Loucy (cell line): ENCODE measurements at regions not wholly inside any gene's neighbourhood (a gene's known extent, or its start where the extent isn't known, plus 50 kb on each side); places are given as distances from the start of the nearest gene placed in this dataset.

Source experiments
- H2AFZ ChIP-seq: fragments of 200-600 bp; sonication (generic); 2 replicates; pipeline ENCODE4 v1.6.0; 2016; ENCODE audit warnings: antibody characterized with exemption, mild to moderate bottlenecking, low read length, moderate library complexity
- H3F3A ChIP-seq: fragments of 200-600 bp; 2 replicates; pipeline ENCODE4 v1.6.0; 2016; ENCODE audit warnings: antibody characterized with exemption, low read depth, mild to moderate bottlenecking
- H3K27me3 ChIP-seq: fragments of 200-600 bp; sonication (generic); 2 replicates; pipeline ENCODE4 v1.6.1; 2014; ENCODE audit warnings: low read length, mild to moderate bottlenecking; ENCODE audit not compliant: insufficient read depth, poor library complexity, severe bottlenecking
- H3K36me3 ChIP-seq: fragments of 200-600 bp; sonication (generic); 2 replicates; pipeline ENCODE4 v1.6.1; 2016; ENCODE audit warnings: low read length; ENCODE audit not compliant: insufficient read depth
- H3K4me1 ChIP-seq: fragments of 200-600 bp; sonication (generic); 2 replicates; pipeline ENCODE4 v1.5.1; 2014; ENCODE audit warnings: low read length, mild to moderate bottlenecking; ENCODE audit not compliant: insufficient read depth, poor library complexity, severe bottlenecking
- H3K4me2 ChIP-seq: fragments of 200-600 bp; sonication (generic); 2 replicates; pipeline ENCODE4 v1.6.0; 2014; ENCODE audit warnings: antibody characterized with exemption, low read length, low read depth, mild to moderate bottlenecking; ENCODE audit not compliant: poor library complexity, severe bottlenecking
- H3K4me3 ChIP-seq: fragments of 200-600 bp; sonication (generic); 2 replicates; pipeline ENCODE4 v1.5.1; 2014; ENCODE audit warnings: low read length, mild to moderate bottlenecking, mixed read lengths; ENCODE audit not compliant: poor library complexity, severe bottlenecking
- H3K79me2 ChIP-seq: fragments of 200-600 bp; sonication (generic); 2 replicates; pipeline ENCODE4 v1.6.1; 2014; ENCODE audit warnings: low read length; ENCODE audit not compliant: insufficient read depth
- H3K9ac ChIP-seq: fragments of 200-600 bp; sonication (generic); 2 replicates; pipeline ENCODE4 v1.6.0; 2014; ENCODE audit warnings: mild to moderate bottlenecking, low read depth, low read length, moderate library complexity; ENCODE audit not compliant: poor library complexity, severe bottlenecking
- H3K9me2 ChIP-seq: fragments of 200-600 bp; sonication (generic); replicated peaks from 2 replicates; pipeline ENCODE4 v1.6.1; 2016; ENCODE audit warnings: low read depth, low read length, mixed read lengths
- H3K9me3 ChIP-seq: fragments of 200-600 bp; sonication (generic); 2 replicates; pipeline ENCODE4 v1.6.1; 2014; ENCODE audit warnings: mild to moderate bottlenecking, antibody characterized with exemption, low read length, low read depth; ENCODE audit not compliant: insufficient read depth
- H4K20me1 ChIP-seq: fragments of 200-600 bp; sonication (generic); 2 replicates; pipeline ENCODE4 v1.6.0; 2014; ENCODE audit warnings: antibody characterized with exemption, low read length, mild to moderate bottlenecking; ENCODE audit not compliant: insufficient read depth, poor library complexity, severe bottlenecking
- CTCF ChIP-seq: fragments of 200-600 bp; sonication (generic); conservative IDR thresholded peaks from 2 replicates; pipeline ENCODE4 v1.5.1; 2014; ENCODE audit warnings: mild to moderate bottlenecking, antibody characterized with exemption, low read length
- EZH2phosphoT487 ChIP-seq: fragments of 200-600 bp; IDR thresholded peaks from 2 replicates; pipeline ENCODE4 v1.6.1; 2018; ENCODE audit warnings: antibody characterized with exemption, mild to moderate bottlenecking, moderate library complexity, borderline replicate concordance

GRCh38 chr13:69619651-69620050, 488.0 kb upstream of the ATXN8OS start:
- no peak overlapping the region for H3K4me3 ChIP-seq
- TF ChIP-seq EZH2phosphoT487 (no peak), CTCF (no peak)
- no peaks in the 10 kb centered on the region for H3K27me3 ChIP-seq
- H3K9ac ChIP-seq = no peak overlapping the region
- no peaks in the 10 kb centered on the region for H3K9me2 ChIP-seq
- H3K9me3 ChIP-seq = no peaks in the 10 kb centered on the region
- H2AFZ ChIP-seq = no peak overlapping the region
- H3K4me1 ChIP-seq = no peaks in the 10 kb centered on the region
- H3K79me2 ChIP-seq = no peaks in the 10 kb centered on the region
- no peak overlapping the region for H3K4me2 ChIP-seq
- H4K20me1 ChIP-seq = no peaks in the 10 kb centered on the region
- no peaks in the 10 kb centered on the region for H3F3A ChIP-seq
- no peaks in the 10 kb centered on the region for H3K36me3 ChIP-seq

- H3K9me2 ChIP-seq = no peaks in the 10 kb centered on the region
- TF ChIP-seq EZH2phosphoT487 = no peak
- no peak for TF ChIP-seq CTCF
- H3K9me3 ChIP-seq = no peaks in the 10 kb centered on the region
- H3K4me2 ChIP-seq = no peak overlapping the region
- H3F3A ChIP-seq = no peaks in the 10 kb centered on the region
- no peaks in the 10 kb centered on the region for H3K79me2 ChIP-seq
- H3K27me3 ChIP-seq = no peaks in the 10 kb centered on the region
- H3K4me3 ChIP-seq = no peak overlapping the region
- H2AFZ ChIP-seq = no peak overlapping the region
- H4K20me1 ChIP-seq = no peaks in the 10 kb centered on the region
- H3K9ac ChIP-seq = no peak overlapping the region
- H3K4me1 ChIP-seq = no peaks in the 10 kb centered on the region
- no peaks in the 10 kb centered on the region for H3K36me3 ChIP-seq
Observed at GRCh38 chr13:69618838-69619237, 488.8 kb upstream of the ATXN8OS start.

GRCh38 chr13:69618393-69618792, 489.2 kb upstream of the ATXN8OS start:
- no peaks in the 10 kb centered on the region for H3K9me2 ChIP-seq
- H3K4me1 ChIP-seq = no peaks in the 10 kb centered on the region
- no peaks in the 10 kb centered on the region for H3K79me2 ChIP-seq
- no peaks in the 10 kb centered on the region for H4K20me1 ChIP-seq
- no peaks in the 10 kb centered on the region for H3K36me3 ChIP-seq
- no peaks in the 10 kb centered on the region for H3F3A ChIP-seq
- no peak overlapping the region for H3K9ac ChIP-seq
- TF ChIP-seq EZH2phosphoT487 = no peak
- no peak overlapping the region for H2AFZ ChIP-seq
- H3K9me3 ChIP-seq = no peaks in the 10 kb centered on the region
- H3K4me2 ChIP-seq = no peak overlapping the region
- no peak overlapping the region for H3K4me3 ChIP-seq
- no peaks in the 10 kb centered on the region for H3K27me3 ChIP-seq

- no peaks in the 10 kb centered on the region for H3F3A ChIP-seq
Observed at GRCh38 chr13:69617587-69617986, 490.0 kb upstream of the ATXN8OS start.

More at GRCh38 chr13:69617587-69617986, 490.0 kb upstream of the ATXN8OS start:
- H3K9me3 ChIP-seq = no peaks in the 10 kb centered on the region
- TF ChIP-seq CTCF = no peak
- H3K27me3 ChIP-seq = no peaks in the 10 kb centered on the region
- H3K4me3 ChIP-seq = no peak overlapping the region
- no peak overlapping the region for H2AFZ ChIP-seq
- no peak overlapping the region for H3K9ac ChIP-seq
- no peak overlapping the region for H3K4me2 ChIP-seq
- H3K4me1 ChIP-seq = no peaks in the 10 kb centered on the region
- no peaks in the 10 kb centered on the region for H4K20me1 ChIP-seq
- no peaks in the 10 kb centered on the region for H3K9me2 ChIP-seq
- no peaks in the 10 kb centered on the region for H3K36me3 ChIP-seq
- no peaks in the 10 kb centered on the region for H3K79me2 ChIP-seq
